Neural crest cell (in vitro differentiated cells): ENCODE measurements at regions not wholly inside any gene's neighbourhood (a gene's known extent, or its start where the extent isn't known, plus 50 kb on each side); places are given as distances from the start of the nearest gene placed in this dataset.

Experiments used
- DNase-seq: peaks from one replicate; pipeline ENCODE4 v3.0.0; 2021; ENCODE audit warnings: low read depth, mixed read lengths, low spot score
- H3K27ac Mint-ChIP-seq: one replicate; pipeline ENCODE4 v1.8.0; 2021; ENCODE audit warnings: mild to moderate bottlenecking, mixed read lengths; ENCODE audit not compliant: unreplicated experiment
- H3K27me3 Mint-ChIP-seq: 2 replicates; pipeline ENCODE4 v1.8.0; 2021; ENCODE audit warnings: low read depth, mild to moderate bottlenecking, mixed read lengths
- H3K36me3 Mint-ChIP-seq: 2 replicates; pipeline ENCODE4 v1.8.0; 2021; ENCODE audit warnings: low read depth, mild to moderate bottlenecking, mixed read lengths
- H3K4me1 Mint-ChIP-seq: 2 replicates; pipeline ENCODE4 v1.8.0; 2021; ENCODE audit warnings: mixed read lengths
- H3K4me3 Mint-ChIP-seq: one replicate; pipeline ENCODE4 v1.8.0; 2021; ENCODE audit warnings: mild to moderate bottlenecking, mixed read lengths
- H3K9me3 Mint-ChIP-seq: 2 replicates; pipeline ENCODE4 v1.8.0; 2021; ENCODE audit warnings: mixed read lengths
- TF ChIP-seq, protein P1 (sequence below): fragments of 200-600 bp; sonication (generic); conservative IDR thresholded peaks from 2 replicates; pipeline ENCODE4 v1.5.0; 2021; ENCODE audit warnings: antibody characterized with exemption, mild to moderate bottlenecking

DNA sequence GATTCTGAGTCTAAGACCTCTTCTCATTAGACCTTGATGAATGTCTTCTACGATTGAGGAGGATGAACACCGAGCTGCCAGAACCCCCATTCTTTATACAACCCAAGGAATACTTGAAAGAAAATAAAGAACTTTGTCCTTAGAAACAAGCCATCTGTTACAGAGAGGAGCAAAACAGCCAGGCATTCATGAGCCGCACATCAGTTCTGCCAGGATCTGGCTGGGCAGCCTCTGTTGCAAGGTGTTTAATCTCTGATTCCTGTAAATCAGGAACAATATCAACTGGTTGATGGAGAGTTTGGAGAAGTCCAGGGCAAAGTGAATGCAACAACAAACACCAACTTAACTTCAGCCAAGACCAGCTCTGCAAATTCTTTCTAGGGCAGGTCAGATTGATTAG, 165.5 kb upstream of the DMAC1 start:
- TF ChIP-seq, protein P1, sequence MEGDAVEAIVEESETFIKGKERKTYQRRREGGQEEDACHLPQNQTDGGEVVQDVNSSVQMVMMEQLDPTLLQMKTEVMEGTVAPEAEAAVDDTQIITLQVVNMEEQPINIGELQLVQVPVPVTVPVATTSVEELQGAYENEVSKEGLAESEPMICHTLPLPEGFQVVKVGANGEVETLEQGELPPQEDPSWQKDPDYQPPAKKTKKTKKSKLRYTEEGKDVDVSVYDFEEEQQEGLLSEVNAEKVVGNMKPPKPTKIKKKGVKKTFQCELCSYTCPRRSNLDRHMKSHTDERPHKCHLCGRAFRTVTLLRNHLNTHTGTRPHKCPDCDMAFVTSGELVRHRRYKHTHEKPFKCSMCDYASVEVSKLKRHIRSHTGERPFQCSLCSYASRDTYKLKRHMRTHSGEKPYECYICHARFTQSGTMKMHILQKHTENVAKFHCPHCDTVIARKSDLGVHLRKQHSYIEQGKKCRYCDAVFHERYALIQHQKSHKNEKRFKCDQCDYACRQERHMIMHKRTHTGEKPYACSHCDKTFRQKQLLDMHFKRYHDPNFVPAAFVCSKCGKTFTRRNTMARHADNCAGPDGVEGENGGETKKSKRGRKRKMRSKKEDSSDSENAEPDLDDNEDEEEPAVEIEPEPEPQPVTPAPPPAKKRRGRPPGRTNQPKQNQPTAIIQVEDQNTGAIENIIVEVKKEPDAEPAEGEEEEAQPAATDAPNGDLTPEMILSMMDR, result no peak
- H3K36me3 Mint-ChIP-seq, result no peaks in the 10 kb centered on the region
- no peak overlapping the region for H3K27ac Mint-ChIP-seq
- H3K4me3 Mint-ChIP-seq, result no peak overlapping the region
- peaks cover 30% of the 10 kb centered on the region for H3K4me1 Mint-ChIP-seq
- H3K9me3 Mint-ChIP-seq, result peaks cover 3% of the 10 kb centered on the region
- no peaks in the 10 kb centered on the region for H3K27me3 Mint-ChIP-seq
- no peak for DNase-seq

DNA sequence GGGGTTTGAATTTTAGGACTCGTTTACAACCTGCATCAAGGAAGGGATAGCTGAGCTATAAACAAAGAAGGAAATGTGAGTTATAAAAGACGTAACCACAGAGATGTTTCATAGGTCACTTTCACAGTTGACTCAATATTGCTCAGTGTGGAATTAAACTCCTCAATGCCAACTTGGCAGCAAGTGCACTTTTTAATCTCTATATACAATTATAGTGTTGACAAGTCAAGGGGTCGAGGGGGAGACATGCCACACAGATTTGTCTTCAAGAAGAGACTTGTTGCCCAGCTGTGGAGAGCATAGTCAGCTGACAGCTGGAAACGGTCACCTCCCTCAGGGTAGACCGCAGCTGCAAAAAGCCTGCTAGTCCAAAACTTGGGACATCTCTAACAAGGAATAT, 163.4 kb upstream of the DMAC1 start:
- H3K27me3 Mint-ChIP-seq, result no peaks in the 10 kb centered on the region
- peaks cover 48% of the 10 kb centered on the region for H3K4me1 Mint-ChIP-seq
- H3K9me3 Mint-ChIP-seq, result peaks cover 3% of the 10 kb centered on the region
- no peak overlapping the region for H3K4me3 Mint-ChIP-seq
- DNase-seq, result no peak
- TF ChIP-seq, protein P1, result no peak
- no peak overlapping the region for H3K27ac Mint-ChIP-seq
- H3K36me3 Mint-ChIP-seq, result no peaks in the 10 kb centered on the region

DNA sequence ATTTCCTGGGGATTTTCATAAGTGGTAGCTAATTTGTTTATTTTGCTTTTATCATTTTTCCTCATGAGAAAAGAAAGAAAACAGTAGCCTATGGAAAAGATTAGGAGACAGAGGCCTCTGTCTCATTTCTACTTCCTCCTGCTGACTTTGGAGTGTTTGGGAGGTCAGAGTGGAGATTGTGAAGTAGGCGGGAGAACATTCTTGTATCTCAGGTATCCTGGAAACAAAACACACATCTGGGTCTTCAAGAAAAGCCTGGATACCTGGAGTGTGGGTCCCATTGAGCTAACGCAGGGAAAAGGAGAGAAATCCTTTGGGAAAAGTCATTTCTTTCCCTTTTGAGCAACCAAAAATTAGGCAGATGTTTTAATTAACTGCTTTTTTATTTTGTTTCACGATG, 161.5 kb upstream of the DMAC1 start:
- TF ChIP-seq, protein P1, result no peak
- Mint-ChIP-seq H3K36me3 (no peaks in the 10 kb centered on the region), H3K4me1 (peaks cover 48% of the 10 kb centered on the region), H3K9me3 (peaks cover 3% of the 10 kb centered on the region), H3K27ac (peak overlapping the region; percentile 60), H3K27me3 (no peaks in the 10 kb centered on the region), H3K4me3 (no peak overlapping the region)
- no peak for DNase-seq

DNA sequence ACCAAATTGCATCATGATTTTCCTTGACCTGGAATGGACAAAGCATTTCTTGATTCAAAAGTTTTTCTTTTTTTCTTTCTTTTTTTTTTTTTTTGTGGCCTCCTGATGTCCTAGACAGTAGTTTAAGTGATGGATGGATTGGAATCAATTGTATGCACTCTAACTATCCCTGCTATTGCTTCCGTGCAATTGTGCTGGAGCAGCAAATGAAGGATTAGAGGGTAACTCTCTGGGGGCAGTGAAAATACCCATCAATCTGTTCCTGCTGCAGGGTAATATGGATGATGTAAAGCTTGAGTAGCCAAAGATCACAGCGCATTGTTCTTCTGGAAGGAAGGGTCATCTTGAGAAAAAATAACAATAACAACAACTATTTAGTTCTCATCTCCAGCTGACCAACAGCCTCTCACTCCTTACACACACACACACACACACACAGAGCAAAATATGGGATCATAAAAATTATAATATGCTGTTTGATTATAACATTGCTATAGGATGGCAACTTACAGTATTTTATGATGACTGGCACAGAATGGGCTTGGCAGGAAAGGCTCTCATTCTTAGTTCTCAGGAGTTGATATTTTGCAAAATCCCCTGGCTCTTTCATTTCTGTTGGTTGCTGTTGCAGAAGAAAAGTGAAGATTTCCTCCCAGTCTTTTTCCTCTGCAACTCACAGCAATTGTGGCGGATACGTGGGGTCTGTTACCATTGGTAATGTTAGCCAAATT, 160.9 kb upstream of the DMAC1 start:
- Mint-ChIP-seq H3K4me1 (peaks cover 48% of the 10 kb centered on the region), H3K27me3 (no peaks in the 10 kb centered on the region), H3K4me3 (peak overlapping the region; percentile 4), H3K27ac (peak overlapping the region; percentile 73), H3K36me3 (no peaks in the 10 kb centered on the region), H3K9me3 (peaks cover 3% of the 10 kb centered on the region)
- no peak for DNase-seq
- TF ChIP-seq, protein P1, result no peak

DNA sequence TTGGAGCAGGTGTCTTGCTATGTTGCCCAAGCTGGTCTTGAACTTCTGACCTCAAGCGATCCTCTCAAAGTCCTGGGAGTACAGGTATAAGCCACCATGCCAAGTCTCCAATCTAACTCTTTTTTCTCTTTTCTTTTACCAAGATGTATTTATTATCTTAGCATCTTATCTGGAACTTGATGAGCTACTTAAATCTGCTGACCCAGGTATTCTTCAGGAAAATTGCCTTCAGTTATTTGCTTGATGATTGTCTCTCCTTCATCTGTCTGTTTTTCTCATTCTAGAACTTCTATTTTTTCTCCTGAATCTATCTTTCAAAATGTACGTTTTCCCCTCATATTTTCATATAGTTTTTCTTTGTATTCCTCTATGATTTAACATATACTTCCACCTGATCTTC, 158.2 kb upstream of the DMAC1 start:
- TF ChIP-seq, protein P1, result no peak
- peaks cover 44% of the 10 kb centered on the region for H3K4me1 Mint-ChIP-seq

More for the DNA sequence above, 158.2 kb upstream of the DMAC1 start:
- Mint-ChIP-seq H3K27me3 (no peaks in the 10 kb centered on the region), H3K9me3 (no peaks in the 10 kb centered on the region), H3K36me3 (no peaks in the 10 kb centered on the region), H3K27ac (no peak overlapping the region), H3K4me3 (no peak overlapping the region)
- no peak for DNase-seq
